A673 (cell line): ENCODE measurements at regions not wholly inside any gene's neighbourhood (a gene's known extent, or its start where the extent isn't known, plus 50 kb on each side); places are given as distances from the start of the nearest gene placed in this dataset.
"Not testable (repeated sequence)": the region's sequence is repeated elsewhere in the genome, so short reads cannot be mapped to it uniquely, and the experiment has no call there.

Source experiments
- BruUV-seq: library from RNA; stranded (reverse); fragments of 400-500 nt; replicated peaks from 2 replicates; lab custom pipeline; 2021; lab: Mats Ljungman, UMichigan
- CTCF ChIA-PET: fragments of 300-600 bp; sonication (Branson Sonifier 250); formaldehyde crosslinking; loops from one replicate; lab custom pipeline; 2022; ENCODE audit warnings: antibody characterized with exemption; lab: Charles Lee
- POLR2A ChIA-PET: fragments of 300-600 bp; sonication (Branson Sonifier 250); formaldehyde crosslinking; loops from one replicate; lab custom pipeline; 2022; ENCODE audit warnings: antibody characterized with exemption; ENCODE audit not compliant: low non-redundant PET; lab: Charles Lee
- DNase-seq: peaks from one replicate; pipeline ENCODE4 v3.0.0-alpha.2; 2015; ENCODE audit warnings: low spot score
- H3K27ac ChIP-seq: fragments of 200-600 bp; sonication (generic); 2 replicates; pipeline ENCODE4 v1.5.1; 2016; ENCODE audit warnings: mixed run types, low read depth, mild to moderate bottlenecking, mixed read lengths, antibody characterized with exemption, low read length; ENCODE audit not compliant: poor library complexity, severe bottlenecking
- H3K27me3 ChIP-seq: fragments of 200-600 bp; sonication (generic); replicated peaks from 2 replicates; pipeline ENCODE4 v1.6.1; 2017; ENCODE audit warnings: mixed run types, low read depth, mild to moderate bottlenecking, mixed read lengths, antibody characterized with exemption, low read length; ENCODE audit not compliant: insufficient read depth, poor library complexity
- H3K36me3 ChIP-seq: fragments of 200-600 bp; sonication (generic); 2 replicates; pipeline ENCODE4 v1.6.1; 2016; ENCODE audit warnings: mixed run types, mild to moderate bottlenecking, mixed read lengths, antibody characterized with exemption, low read length; ENCODE audit not compliant: insufficient read depth, poor library complexity, severe bottlenecking
- H3K4me1 ChIP-seq: fragments of 200-600 bp; sonication (generic); 2 replicates; pipeline ENCODE4 v1.6.1; 2017; ENCODE audit warnings: mixed run types, mild to moderate bottlenecking, mixed read lengths, antibody characterized with exemption, low read length; ENCODE audit not compliant: insufficient read depth, poor library complexity, severe bottlenecking
- H3K4me3 ChIP-seq: fragments of 200-600 bp; sonication (generic); 2 replicates; pipeline ENCODE4 v1.5.1; 2016; ENCODE audit warnings: low read depth, mixed run types, mild to moderate bottlenecking, mixed read lengths, low read length; ENCODE audit not compliant: poor library complexity, severe bottlenecking
- H3K9me3 ChIP-seq: fragments of 200-600 bp; sonication (generic); 2 replicates; pipeline ENCODE4 v1.6.1; 2016; ENCODE audit warnings: mixed run types, low read depth, mild to moderate bottlenecking, mixed read lengths, antibody characterized with exemption, low read length; ENCODE audit not compliant: poor library complexity, severe bottlenecking
- EZH2 ChIP-seq: fragments of 200-600 bp; sonication (generic); IDR thresholded peaks from 2 replicates; pipeline ENCODE4 v1.6.1; 2017; ENCODE audit warnings: borderline replicate concordance, low read depth, mild to moderate bottlenecking, mixed read lengths, antibody characterized with exemption, low read length; ENCODE audit not compliant: poor library complexity, severe bottlenecking
- intact Hi-C: fragments of 100-400 bp; cut with micrococcal nuclease; formaldehyde crosslinking; loops from one replicate; pipeline ENCODE4 v1.10.0; 2022; ENCODE audit not compliant: unreplicated experiment
- TF ChIP-seq, protein P1 (sequence below): fragments of 300-800, 200-600 bp; sonication (generic); conservative IDR thresholded peaks from 2 replicates; pipeline ENCODE4 v1.5.1; 2017; ENCODE audit warnings: low read depth, mild to moderate bottlenecking, antibody characterized with exemption, low read length, moderate library complexity, mixed read lengths

DNA sequence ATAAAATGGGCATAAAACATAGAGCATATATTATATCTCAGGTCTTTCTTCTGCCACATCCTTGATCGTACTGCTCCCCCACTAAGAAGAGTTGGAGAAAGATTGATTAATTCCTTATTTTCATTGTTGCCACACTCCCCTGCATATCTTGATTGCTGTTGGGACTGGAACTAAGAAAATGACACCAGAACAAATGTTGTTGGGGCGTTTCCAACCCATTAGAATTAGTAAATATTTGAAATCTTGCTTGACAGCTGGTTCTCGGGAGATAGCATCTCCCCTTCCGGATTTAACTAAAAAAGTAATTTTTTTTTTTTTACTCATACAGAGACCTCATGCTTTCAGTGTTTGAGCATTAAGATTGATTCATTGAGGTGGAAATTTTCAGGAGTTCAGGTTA lies 493.0 kb upstream of the PLXNA2 start:
- H3K27ac ChIP-seq, result no peak overlapping the region
- no peak for DNase-seq
- BruUV-seq, result no TSS peak
- ChIA-PET POLR2A (no interaction called here), CTCF (no interaction called here)
- H3K4me1 ChIP-seq, result no peaks in the 10 kb centered on the region
- intact Hi-C loops, result no loop called here
- no peak overlapping the region for H3K4me3 ChIP-seq
- H3K27me3 ChIP-seq, result peaks cover 4% of the 10 kb centered on the region
- H3K36me3 ChIP-seq, result no peaks in the 10 kb centered on the region
- no peak for TF ChIP-seq EZH2
- TF ChIP-seq, protein P1, sequence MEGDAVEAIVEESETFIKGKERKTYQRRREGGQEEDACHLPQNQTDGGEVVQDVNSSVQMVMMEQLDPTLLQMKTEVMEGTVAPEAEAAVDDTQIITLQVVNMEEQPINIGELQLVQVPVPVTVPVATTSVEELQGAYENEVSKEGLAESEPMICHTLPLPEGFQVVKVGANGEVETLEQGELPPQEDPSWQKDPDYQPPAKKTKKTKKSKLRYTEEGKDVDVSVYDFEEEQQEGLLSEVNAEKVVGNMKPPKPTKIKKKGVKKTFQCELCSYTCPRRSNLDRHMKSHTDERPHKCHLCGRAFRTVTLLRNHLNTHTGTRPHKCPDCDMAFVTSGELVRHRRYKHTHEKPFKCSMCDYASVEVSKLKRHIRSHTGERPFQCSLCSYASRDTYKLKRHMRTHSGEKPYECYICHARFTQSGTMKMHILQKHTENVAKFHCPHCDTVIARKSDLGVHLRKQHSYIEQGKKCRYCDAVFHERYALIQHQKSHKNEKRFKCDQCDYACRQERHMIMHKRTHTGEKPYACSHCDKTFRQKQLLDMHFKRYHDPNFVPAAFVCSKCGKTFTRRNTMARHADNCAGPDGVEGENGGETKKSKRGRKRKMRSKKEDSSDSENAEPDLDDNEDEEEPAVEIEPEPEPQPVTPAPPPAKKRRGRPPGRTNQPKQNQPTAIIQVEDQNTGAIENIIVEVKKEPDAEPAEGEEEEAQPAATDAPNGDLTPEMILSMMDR, result no peak
- no peaks in the 10 kb centered on the region for H3K9me3 ChIP-seq

DNA sequence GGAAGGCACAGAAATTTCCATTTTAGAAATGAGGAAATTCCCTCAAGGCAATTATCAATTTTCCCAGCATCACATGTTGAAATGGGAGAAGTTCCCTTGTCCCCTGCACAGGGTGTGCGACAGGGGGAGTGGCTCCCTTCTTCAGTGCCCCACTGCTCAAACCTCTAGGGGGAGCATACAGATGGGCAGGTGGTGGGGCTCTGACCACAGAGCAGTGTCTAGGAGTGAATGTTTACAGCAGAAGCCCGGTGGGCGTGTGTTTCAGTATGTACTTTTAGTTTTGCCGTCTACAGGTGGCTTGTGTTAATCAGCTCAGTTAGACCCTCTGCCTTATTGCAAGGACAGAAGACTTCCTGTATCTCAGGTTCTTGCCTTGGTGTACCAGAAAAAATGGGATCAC lies 493.7 kb upstream of the PLXNA2 start:
- no peaks in the 10 kb centered on the region for H3K36me3 ChIP-seq
- intact Hi-C loops, result no loop called here
- CTCF ChIA-PET, result no interaction called here
- H3K27me3 ChIP-seq, result no peaks in the 10 kb centered on the region
- POLR2A ChIA-PET, result no interaction called here
- no peaks in the 10 kb centered on the region for H3K4me1 ChIP-seq
- no peaks in the 10 kb centered on the region for H3K9me3 ChIP-seq
- no peak overlapping the region for H3K27ac ChIP-seq
- H3K4me3 ChIP-seq, result no peak overlapping the region
- DNase-seq, result no peak
- TF ChIP-seq, protein P1, result no peak
- no TSS peak for BruUV-seq

DNA sequence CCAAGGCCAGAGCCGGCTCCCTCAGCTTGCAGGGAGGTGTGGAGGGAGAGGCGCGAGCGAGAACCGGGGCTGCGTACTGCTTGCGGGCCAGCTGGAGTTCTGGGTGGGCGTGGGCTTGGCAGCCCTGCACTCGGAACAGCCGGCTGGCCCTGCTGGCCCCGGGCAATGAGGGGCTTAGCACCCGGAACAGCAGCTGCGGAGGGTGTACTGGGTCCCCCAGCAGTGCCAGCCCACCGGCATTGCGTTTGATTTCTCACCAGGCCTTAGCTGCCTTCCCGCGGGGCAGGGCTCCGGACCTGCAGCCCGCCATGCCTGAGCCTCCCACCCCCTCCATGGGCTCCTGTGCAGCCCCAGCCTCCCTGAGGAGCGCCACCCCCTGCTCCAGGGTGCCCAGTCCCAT lies 495.5 kb upstream of the PLXNA2 start:
- H3K27me3 ChIP-seq, intact Hi-C loops, H3K4me3 ChIP-seq, H3K4me1 ChIP-seq, DNase-seq, BruUV-seq, H3K27ac ChIP-seq, CTCF ChIA-PET, POLR2A ChIA-PET, H3K9me3 ChIP-seq, H3K36me3 ChIP-seq: not testable (repeated sequence)

DNA sequence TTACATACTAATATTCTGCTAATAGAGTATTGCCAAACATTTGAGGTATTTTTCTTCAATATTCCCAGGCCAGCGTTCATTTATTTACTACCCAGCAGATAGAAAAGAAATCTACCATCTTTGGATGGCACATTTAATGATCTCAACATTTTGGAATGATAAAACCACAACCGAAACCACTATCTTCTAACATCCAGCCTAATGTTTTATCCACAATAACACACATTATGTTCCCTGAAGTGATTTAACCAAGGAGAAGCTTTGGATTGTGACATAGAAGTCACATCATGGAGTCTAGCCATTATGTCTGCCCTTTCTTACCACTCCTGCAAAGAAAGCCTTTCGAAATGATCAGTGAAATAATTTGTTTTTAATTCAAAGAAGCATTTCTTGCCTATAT lies 497.1 kb upstream of the PLXNA2 start:
- H3K4me3 ChIP-seq, result no peak overlapping the region
- ChIA-PET POLR2A (no interaction called here), CTCF (no interaction called here)
- no peaks in the 10 kb centered on the region for H3K36me3 ChIP-seq
- DNase-seq, result no peak
- H3K27ac ChIP-seq, result no peak overlapping the region
- BruUV-seq, result no TSS peak
- intact Hi-C loops, result no loop called here
- no peaks in the 10 kb centered on the region for H3K9me3 ChIP-seq
- H3K27me3 ChIP-seq, result no peaks in the 10 kb centered on the region
- H3K4me1 ChIP-seq, result no peaks in the 10 kb centered on the region
- TF ChIP-seq EZH2, result no peak
- TF ChIP-seq, protein P1, result no peak
